Frontal cortex (tissue), 3 donors: ENCODE measurements at regions not wholly inside any gene's neighbourhood (a gene's known extent, or its start where the extent isn't known, plus 50 kb on each side); places are given as distances from the start of the nearest gene placed in this dataset.
A peak's percentile ranks its signal among the peaks of the same experiment; 100 is the strongest.
"Not testable (repeated sequence)": the region's sequence is repeated elsewhere in the genome, so short reads cannot be mapped to it uniquely, and the experiment has no call there.

Experiments
- DNase-seq, 2 donors: peaks; one replicate each; pipeline ENCODE4 v3.0.0; 2012; ENCODE audit warnings: low spot score in 2 of 2
- FAIRE-seq: peaks from 2 replicates; lab custom pipeline; 2012; peaks lifted over from hg19 to GRCh38; lab: Jason Lieb, UNC
- donor health status: control.
- donor health status: control.
- donor health status: control.

- FAIRE-seq = no peak
These were observed 280.0 kb upstream of the RASGEF1B start for GRCh38 chr4:81751531-81752289.

DNA sequence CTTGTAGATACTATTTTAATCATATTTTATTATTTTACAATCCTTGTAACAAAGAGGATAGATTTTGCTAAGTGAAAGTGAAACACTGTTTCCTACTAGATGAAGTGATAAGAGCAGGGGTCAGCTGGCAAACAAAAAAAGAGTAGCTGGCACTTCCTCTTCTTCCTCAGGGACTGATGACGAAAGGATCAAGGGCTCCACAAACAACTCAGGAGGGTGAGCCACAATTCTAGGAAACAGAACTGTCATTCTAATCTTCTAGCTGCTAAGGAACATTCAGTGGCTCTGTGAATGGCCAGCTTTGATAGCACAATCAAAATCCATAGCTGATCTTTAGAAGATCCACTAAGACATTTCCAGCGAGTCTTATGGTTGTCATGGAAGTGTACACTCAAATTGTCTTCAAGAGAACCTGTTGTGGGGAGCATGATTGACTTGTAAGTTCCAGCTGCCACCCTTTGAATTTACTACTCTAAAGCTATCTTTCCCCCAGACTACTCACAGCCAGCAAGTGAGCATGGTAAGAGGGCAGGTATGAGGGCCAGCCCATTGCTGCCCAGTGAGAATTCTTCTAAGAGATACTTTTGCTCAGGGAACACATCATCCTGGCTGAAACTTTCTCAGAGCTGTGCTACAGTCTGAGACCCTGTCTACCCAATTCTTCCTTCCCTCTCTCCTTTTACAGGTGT, 275.7 kb upstream of the RASGEF1B start:
- no peak for FAIRE-seq
- DNase-seq = peak in 1 of 2 donors; percentile 8

More at GRCh38 chr4:81751531-81752289, 280.0 kb upstream of the RASGEF1B start:
- no peak for DNase-seq

- DNase-seq = no peak
- FAIRE-seq = no peak
These were observed 275.1 kb upstream of the RASGEF1B start for GRCh38 chr4:81746773-81747172.

GRCh38 chr4:81746071-81746470, 274.4 kb upstream of the RASGEF1B start:
- no peak for DNase-seq

GRCh38 chr4:81745050-81745449, 273.3 kb upstream of the RASGEF1B start:
- no peak for DNase-seq
- FAIRE-seq = no peak

More at GRCh38 chr4:81746071-81746470, 274.4 kb upstream of the RASGEF1B start:
- FAIRE-seq = no peak

DNA sequence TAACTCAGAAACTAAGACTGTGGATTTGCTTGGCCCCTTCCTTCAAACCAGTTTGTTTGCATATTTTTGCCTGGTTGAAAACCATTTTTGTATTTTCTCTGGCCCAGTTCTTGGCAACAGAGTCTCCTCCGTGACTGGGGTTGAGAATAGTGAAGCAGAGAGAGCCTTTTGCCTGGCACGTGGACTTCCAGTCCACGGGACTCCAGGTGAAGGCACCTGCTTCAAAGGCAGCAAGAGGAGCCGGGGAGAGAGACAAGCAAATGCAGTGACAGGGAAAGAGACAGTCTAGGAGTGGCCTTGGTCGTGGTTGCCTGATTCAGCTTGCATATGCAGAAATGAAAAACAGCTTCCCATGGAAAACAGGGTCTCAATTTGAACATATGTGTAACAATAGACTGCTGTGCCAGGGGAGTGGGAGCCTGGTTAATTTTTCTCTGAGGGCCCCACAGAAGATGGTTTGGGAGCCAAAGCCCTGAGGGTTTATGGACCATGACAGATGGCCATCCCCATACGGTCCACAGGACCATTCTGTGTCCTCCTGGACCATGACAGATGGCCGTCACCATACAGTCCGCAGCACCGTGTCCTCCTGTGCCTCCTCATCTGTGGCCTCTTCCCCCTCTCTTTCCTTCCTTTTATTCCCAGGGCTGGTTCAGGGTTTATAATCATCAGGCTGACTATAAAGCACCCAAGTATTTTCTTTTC, 272.2 kb upstream of the RASGEF1B start:
- no peak for DNase-seq
- no peak for FAIRE-seq

GRCh38 chr4:81740487-81740886, 268.8 kb upstream of the RASGEF1B start:
- no peak for FAIRE-seq
- DNase-seq = no peak

DNA sequence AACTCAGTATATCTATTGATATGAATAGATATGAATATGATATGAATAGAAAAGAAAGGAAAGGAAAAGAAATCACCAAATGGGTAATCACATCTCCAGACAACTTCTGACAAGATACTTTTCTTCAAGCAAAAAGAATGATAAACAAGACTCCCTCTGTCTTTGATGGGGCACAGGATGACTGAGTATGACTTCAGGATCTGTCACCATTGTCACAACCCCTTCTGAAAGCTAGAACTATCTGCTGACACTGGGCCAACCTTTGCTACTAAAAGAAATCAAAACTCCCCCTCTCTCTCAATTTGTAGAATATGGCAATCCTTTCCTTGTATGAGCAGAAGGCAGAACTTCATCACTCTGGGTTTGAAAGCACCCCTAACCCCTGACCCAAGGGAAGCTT, 267.2 kb upstream of the RASGEF1B start:
- FAIRE-seq (no peak), DNase-seq (no peak)

DNA sequence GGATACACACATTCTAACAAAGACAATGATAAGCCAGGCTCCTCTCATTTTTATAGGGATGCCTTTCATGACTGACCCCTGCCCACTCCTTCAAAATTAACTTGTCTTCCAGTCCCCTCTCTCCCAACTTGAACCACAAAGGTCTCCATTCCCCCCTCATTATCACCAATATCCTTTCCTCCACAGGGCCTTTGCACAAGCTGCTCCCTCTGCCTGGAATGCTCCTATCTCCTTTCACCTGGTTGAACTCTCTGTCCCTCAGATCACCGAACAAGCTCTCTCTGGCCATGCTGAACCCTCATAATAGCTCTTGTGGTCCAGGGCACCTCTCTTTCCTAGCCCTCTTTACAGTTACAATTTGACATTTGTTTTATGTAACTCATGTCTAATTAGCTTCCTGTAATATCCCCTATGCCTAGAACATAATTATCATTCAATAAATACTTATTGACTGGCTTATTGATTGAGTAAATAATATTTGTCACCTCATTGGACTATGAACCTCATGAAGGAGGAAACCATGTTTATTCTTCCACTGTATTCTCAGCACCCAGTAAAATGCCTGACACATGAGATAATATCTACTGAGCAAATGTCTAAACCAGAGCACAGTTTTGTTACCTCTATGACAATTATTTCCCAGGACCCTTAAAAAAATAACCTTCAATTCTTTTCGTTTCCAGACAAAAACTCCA, 266.3 kb upstream of the RASGEF1B start:
- FAIRE-seq = no peak

GRCh38 chr4:81736324-81736723, 264.6 kb upstream of the RASGEF1B start:
- DNase-seq = no peak
- no peak for FAIRE-seq

More for the DNA sequence above, 266.3 kb upstream of the RASGEF1B start:
- DNase-seq = no peak

GRCh38 chr4:81732980-81733379, 261.3 kb upstream of the RASGEF1B start:
- FAIRE-seq (no peak), DNase-seq (no peak)

DNA sequence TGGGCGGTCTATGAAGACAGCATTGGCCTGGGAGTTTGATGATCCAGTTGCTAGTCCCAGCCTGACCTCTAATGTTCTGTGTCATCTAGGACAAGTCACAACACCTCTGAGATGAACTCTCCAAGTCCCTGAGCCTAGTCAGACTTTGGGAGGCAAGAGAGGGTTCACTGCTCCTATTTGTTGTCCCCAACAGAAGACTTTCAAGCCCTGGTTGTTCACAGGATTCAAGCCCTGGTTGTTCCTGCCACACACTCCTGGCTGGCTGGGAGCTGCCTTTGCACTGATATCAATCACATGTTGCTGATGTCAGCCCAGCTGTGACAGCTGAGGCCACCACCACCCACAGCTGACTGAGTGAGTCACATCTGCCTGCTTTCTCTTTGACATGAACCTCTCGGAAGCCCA, 253.2 kb upstream of the RASGEF1B start:
- FAIRE-seq (no peak), DNase-seq (no peak)

DNA sequence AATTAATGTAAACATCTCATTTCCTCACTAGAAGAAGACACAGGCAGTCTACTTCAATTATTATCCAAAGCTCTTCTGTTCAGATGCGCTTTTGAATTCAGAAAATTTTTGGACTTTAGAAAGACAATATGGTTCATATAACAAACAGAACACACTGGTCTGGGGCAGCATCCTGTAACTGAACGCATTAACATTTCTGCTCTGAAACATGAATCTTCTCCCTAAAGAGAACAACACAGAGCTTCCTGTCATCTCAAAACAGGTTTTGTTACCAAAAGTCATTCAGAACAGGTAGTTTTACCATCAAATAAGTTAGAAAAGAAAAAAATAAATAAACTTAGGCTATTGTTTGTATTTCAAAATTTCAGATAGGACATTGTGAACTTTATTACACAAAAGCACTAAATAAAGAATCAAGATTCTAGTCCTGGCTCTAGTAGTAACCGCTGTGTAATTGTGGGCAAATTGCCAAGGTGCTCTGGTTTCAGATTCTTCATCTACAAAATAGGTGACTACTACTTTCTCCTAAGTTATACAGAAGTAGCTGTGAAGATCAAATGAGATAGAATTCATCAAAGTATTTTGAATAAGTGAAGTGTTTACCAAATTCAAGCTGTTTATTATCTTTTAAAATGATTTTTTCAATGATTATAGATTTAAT, 252.3 kb upstream of the RASGEF1B start:
- DNase-seq (no peak), FAIRE-seq (peak; percentile 17)

DNA sequence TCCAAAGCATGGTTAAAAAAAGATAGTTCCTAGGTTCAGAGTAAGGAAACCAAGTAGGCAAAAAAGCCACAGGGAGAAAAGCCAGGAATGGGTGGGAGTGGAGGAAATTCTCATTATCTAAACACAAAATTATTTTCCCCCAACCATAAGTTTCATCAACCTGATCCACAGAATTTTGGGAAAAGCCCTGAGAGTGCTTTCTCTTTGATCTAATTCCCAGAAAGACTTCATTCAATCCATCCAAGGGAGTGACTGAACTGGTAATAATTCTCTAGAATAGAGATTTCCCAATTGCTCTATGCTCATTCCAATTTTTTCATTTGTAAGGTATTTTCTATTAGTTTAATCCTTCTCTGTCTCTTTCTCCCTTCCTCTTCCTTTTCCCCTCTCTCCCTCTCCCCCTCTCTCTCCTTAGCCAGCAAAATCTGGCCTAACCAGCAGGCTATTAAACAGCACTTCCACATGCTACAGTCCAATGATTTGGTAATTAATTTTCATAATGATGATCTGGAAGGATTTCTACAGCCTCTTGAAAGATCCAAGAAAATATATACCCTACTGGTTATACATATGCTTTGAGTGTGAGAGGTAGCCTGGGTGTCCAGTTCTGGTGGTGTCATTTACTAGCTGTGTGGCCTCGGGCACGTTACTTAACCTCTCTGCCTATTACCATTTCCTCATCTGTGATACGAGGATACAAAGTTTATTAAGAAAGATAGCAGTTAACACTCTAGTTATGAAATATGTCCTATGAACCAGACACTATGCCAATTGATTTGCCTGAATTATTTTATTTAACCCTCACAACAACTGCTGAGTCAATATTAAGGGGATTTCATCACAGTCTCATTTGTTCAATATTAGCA, 251.5 kb upstream of the RASGEF1B start:
- DNase-seq = no peak

DNA sequence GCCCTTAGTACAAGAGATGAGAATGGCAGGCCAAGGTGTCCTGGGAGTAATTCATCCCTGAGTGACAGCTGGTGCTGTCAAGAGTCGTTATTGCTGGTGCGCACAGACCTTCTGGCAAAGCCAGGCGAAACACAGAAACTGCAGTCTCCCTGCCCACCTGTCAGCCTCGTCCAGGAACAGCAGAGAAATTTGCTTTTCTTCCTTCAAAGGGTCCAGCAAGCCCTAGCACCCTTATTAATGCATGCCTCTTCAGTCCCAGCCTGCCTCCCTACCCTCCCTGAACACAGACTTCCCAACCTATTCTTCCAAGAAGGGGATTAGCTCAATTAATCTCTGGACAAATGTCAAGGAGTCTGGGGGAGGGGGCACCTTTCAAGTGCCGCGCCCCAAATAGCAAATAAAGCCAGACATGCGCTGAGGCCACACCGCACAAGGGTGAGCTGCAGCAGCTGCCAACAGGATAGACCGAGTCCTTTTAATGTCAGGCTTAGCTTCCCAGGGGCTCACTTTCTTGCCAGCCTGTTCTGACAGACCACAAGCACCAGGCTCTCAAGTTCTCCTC, 250.7 kb upstream of the RASGEF1B start:
- DNase-seq = no peak

More for the DNA sequence above, 251.5 kb upstream of the RASGEF1B start:
- no peak for FAIRE-seq

DNA sequence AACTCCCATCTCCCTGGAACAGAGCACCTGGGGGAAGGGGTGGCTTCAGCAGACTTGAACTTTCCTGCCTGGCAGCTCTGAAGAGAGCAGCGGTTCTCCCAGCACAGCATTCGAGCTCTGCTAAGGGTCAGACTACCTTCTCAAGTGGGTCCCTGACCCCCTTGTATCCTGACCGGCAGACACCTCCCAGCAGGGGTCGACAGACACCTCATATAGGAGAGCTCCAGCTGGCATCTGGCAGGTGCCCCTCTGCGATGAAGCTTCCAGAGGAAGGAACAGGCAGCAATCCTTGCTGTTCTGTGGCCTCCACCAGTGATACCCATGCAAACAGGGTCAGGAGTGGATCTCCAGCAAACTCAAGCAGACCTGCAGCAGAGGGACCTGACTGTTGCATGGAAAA, 244.1 kb upstream of the RASGEF1B start:
- DNase-seq (no peak), FAIRE-seq (no peak)

More for the DNA sequence above, 250.7 kb upstream of the RASGEF1B start:
- FAIRE-seq = no peak

DNA sequence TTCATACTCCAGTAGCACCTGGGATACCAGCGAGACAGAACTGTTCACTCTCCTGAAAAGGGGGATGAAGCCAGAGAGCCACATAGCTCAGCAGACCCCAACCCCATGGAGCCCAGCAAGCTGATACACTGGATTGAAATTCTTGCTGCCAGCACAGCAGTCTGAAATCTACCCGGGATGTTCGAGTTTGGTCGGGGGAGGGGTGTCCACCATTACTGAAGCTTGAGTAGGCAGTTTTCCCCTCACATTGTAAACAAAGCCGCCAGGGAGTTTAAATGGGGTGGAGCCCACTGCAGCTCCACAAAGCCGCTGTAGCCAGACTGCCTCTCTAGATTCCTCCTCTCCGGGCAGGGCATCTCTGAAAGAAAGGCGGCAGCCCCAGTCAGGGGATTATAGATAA, 243.7 kb upstream of the RASGEF1B start:
- not testable (repeated sequence) for FAIRE-seq, DNase-seq

DNA sequence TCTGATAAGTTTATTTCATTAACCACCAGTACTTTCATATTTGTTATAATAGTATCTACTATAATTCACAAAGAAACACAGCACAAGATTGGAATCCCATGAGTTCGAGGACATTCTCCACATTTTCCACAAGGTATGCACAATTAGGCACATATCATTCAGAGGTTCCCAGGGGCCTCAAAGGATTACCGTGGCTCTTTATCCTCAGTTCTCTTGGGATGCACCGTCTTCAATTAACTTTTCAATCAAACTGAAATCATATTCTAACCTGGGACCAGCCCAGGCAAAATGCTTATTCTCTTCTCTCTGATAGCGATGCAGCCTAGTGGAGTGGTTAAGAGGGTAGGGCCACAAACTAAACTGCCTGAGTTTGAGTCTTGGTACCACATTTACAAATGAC, 242.6 kb upstream of the RASGEF1B start:
- no peak for FAIRE-seq
- no peak for DNase-seq
